Fibroblast of mammary gland (primary cell): ENCODE measurements at regions not wholly inside any gene's neighbourhood (a gene's known extent, or its start where the extent isn't known, plus 50 kb on each side); places are given as distances from the start of the nearest gene placed in this dataset.
"Not testable (repeated sequence)": the region's sequence is repeated elsewhere in the genome, so short reads cannot be mapped to it uniquely, and the experiment has no call there.

Experiments
- DNase-seq: peaks from one replicate; pipeline ENCODE4 v3.0.0-alpha.2; 2010; ENCODE audit warnings: low read depth
- H3K4me3 ChIP-seq: 2 replicates; pipeline ENCODE4 v1.5.1; 2011; ENCODE audit warnings: low read depth, mild to moderate bottlenecking, low read length, moderate library complexity; ENCODE audit not compliant: control insufficient read depth
- TF ChIP-seq, protein P1 (sequence below): conservative IDR thresholded peaks from 2 replicates; pipeline ENCODE4 v1.5.1; 2011; ENCODE audit warnings: low read depth, low read length, inconsistent platforms; ENCODE audit not compliant: control insufficient read depth, insufficient read depth

DNA sequence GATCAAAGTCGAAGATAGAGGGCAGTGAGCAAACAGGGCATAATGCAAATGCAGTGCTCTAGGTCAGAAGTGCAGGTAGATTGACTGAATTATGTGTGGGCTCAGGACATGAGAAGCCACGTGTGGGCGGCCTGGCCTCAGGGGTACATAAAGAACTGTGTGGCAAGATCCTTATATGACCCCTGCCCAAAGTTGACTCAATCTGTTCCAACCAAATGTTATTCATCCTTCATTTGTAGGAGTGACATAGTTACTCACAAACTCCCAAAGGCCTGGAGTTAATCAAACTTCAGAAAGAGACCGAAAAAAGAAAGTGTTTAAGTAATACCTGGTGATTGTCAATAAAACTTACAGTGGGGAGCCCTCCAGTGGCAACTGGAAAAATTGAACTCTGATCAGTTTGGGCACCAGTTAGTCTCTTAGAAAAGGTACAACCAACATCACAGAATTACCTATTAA lies 150.4 kb upstream of the FAR2 start:
- H3K4me3 ChIP-seq: no peak overlapping the region
- peak; percentile 89 for DNase-seq
- TF ChIP-seq, protein P1, sequence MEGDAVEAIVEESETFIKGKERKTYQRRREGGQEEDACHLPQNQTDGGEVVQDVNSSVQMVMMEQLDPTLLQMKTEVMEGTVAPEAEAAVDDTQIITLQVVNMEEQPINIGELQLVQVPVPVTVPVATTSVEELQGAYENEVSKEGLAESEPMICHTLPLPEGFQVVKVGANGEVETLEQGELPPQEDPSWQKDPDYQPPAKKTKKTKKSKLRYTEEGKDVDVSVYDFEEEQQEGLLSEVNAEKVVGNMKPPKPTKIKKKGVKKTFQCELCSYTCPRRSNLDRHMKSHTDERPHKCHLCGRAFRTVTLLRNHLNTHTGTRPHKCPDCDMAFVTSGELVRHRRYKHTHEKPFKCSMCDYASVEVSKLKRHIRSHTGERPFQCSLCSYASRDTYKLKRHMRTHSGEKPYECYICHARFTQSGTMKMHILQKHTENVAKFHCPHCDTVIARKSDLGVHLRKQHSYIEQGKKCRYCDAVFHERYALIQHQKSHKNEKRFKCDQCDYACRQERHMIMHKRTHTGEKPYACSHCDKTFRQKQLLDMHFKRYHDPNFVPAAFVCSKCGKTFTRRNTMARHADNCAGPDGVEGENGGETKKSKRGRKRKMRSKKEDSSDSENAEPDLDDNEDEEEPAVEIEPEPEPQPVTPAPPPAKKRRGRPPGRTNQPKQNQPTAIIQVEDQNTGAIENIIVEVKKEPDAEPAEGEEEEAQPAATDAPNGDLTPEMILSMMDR: peak; percentile 57

DNA sequence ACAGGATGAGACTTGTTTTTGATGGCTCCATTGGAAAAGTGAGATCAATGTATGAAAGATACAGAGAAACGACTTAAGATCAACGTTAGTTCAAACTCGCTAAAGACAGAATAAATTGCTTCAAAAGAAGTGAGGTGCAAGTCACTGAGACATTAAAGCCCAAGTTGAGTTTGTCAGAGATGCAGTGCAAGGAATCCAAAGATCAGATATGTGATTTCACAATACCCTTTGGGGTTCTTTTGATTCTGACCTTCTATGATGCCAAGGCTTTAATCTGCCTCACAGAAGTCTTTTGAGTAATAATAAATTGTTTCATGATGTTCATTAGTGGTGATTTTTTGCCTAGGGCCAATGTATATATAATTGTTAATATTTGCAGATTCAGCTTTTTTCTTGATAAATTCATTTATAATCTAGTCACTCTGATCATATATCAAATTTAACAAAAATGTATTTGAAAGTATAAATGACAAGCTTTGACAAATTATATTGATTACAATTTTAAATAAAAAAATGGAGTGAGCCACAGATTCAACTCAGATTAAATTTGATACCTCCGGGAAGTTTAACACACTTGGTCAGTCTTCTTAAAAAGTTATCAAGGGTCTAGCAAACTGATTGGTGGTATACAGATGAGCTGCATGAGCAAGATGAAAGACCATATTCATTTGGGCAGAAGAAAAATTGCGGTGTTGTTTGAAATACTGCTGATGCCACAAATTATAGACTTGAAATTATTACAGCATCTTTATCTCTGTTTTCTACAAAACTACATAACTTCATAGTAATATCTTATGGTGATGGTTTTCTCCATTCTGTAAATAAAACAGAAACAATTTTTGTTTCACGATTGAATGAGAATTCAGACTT lies 144.8 kb upstream of the FAR2 start:
- TF ChIP-seq, protein P1: no peak
- DNase-seq: no peak
- no peak overlapping the region for H3K4me3 ChIP-seq

DNA sequence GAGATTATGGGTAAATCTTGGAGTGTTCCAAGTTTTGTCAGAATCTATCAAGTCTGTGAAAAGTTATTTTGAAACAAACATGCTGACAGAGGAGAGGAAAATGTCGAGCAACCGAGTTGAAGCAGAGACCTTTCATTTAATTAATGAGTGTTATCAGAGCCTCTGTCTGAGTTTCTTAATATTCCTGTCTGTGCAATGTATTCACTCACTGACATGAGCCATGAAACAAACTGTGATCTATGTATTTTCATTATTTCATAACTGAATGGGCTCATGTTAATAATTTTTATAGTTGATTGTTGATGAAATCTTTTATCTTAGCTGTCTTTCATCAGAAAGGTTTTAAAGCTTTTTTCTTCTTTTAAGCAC lies 144.2 kb upstream of the FAR2 start:
- DNase-seq: no peak
- no peak overlapping the region for H3K4me3 ChIP-seq
- TF ChIP-seq, protein P1: no peak

DNA sequence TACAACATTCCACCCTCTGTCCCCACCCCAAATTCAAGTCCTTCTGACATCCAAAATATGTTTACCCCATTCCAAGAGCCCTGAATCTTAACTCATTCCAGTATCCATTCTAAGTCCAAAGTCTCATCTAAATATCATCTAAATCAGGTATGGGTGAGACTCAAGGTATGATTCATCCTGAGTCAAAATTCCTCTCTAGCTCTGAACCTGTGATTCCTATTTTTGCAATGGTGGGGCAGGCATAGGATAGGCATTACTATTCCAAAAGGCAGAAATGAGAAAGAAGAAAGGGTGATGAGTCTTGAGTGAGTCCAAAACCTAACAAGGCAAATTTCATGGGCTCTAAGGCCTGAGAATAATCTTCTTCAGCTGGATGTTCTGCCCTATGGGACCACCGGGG lies 140.3 kb upstream of the FAR2 start:
- DNase-seq: no peak
- no peak overlapping the region for H3K4me3 ChIP-seq
- TF ChIP-seq, protein P1: no peak

DNA sequence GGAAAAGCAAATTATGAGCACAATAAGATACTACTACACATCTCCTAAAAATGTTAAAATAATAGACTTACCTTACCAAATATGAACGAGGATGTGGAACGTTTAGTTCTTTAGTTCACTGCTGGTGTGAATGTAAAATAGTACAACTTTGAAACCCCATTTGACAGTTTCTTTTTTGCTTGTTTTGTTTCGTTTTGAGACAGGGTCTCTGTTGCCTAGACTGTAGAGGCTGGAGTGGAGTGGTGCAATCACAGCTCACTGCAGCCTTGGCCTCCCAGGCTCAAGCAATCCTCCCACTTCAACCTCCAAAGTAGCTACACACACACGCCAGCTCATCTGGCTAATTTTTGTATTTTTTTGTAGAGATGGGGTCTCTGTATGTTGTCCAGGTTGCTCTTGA lies 136.4 kb upstream of the FAR2 start:
- TF ChIP-seq, protein P1: no peak
- no peak overlapping the region for H3K4me3 ChIP-seq
- no peak for DNase-seq

DNA sequence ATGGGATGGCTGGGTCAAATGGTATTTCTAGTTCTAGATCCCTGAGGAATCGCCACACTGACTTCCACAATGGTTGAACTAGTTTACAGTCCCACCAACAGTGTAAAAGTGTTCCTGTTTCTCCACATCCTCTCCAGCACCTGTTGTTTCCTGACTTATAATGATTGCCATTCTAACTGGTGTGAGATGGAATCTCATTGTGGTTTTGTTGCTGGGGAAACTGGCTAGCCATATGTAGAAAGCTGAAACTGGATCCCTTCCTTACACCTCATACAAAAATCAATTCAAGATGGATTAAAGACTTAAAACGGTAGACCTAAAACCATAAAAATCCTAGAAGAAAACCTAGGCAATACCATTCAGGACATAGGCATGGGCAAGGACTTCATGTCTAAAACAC lies 131.5 kb upstream of the FAR2 start:
- DNase-seq, H3K4me3 ChIP-seq: not testable (repeated sequence)

DNA sequence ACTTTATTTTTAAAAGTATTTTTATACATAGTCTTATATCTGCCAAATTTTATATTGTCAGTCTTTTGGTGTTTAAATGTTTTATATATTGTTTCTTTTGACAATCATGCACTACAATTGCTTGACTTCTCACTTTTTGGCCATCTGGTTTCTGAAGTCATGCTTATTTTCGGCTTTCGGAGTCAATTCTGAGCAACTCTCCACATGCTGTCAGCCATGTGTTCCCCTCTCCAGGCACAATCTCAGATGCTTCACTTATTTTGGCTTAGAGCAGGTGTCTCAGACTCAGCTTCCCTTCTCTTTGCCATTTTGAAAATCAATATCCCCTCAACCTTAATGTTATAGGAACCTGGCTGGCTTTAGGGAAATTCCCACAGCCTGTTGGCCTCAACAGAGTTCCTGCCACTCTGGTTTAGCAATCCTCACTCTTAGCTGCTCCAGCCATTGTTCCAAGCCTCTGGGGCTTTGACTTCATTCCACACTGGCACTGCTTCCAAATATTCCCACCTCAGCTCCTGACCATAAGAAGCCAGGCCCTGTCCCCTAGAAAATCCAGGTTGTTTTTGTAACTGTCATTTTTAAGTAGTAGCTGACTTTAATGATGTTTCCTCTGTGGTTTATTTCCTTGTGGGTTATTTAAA lies 125.5 kb upstream of the FAR2 start:
- TF ChIP-seq, protein P1: no peak
- no peak overlapping the region for H3K4me3 ChIP-seq
- no peak for DNase-seq
